Sciatic nerve (tissue), 2 donors: ENCODE measurements at regions not wholly inside any gene's neighbourhood (a gene's known extent, or its start where the extent isn't known, plus 50 kb on each side); places are given as distances from the start of the nearest gene placed in this dataset.
"Not testable (repeated sequence)": the region's sequence is repeated elsewhere in the genome, so short reads cannot be mapped to it uniquely, and the experiment has no call there.

ENCODE experiments used
- ATAC-seq: fragments of 200-7000 bp; cut with Tn5 transposase; one replicate; pipeline ENCODE4 v1.9.1; 2020; ENCODE audit warnings: mild to moderate bottlenecking, moderate library complexity
- DNase-seq: peaks from one replicate; pipeline ENCODE4 v3.0.0-alpha.2; 2020; ENCODE audit warnings: low spot score
- intact Hi-C: fragments of 100-400 bp; cut with DNase I; formaldehyde crosslinking; loops from one replicate; pipeline ENCODE4 v1.14.2; 2022
- donor health status: DM: no; HTN: no; CAD: no.
- donor health status: DM: no; HTN: no; CAD: no.

DNA sequence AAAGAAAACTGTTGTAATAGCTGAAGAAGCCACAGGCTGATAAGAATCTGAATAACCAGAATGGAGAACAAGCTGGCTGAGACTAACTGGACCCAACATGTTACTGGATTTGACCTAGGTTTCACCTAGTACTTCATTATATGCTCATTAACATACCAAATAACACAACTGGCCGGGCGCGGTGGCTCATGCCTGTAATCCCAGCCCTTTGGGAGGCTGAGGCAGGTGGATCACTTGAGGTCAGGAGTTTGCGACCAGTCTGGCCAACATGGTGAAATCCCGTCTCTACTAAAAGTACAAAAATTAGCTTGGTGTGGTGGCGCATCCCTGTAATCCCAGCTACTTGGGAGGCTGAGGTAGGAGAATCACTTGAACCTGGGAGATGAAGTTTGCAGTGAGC is 127.1 kb upstream of the FERD3L start:
- intact Hi-C loops, DNase-seq, ATAC-seq: not testable (repeated sequence)

- intact Hi-C loops, result no loop called here
- ATAC-seq (no peak), DNase-seq (no peak)
These were observed 124.1 kb upstream of the FERD3L start for GRCh38 chr7:19269301-19269700.

- intact Hi-C loops, result no loop called here
- no peak for DNase-seq
These were observed 123.5 kb upstream of the FERD3L start for GRCh38 chr7:19268737-19269136.

GRCh38 chr7:19262826-19263225 is 117.6 kb upstream of the FERD3L start:
- DNase-seq, result no peak
- intact Hi-C loops, result no loop called here
- no peak for ATAC-seq

More at GRCh38 chr7:19268737-19269136, 123.5 kb upstream of the FERD3L start:
- no peak for ATAC-seq

DNA sequence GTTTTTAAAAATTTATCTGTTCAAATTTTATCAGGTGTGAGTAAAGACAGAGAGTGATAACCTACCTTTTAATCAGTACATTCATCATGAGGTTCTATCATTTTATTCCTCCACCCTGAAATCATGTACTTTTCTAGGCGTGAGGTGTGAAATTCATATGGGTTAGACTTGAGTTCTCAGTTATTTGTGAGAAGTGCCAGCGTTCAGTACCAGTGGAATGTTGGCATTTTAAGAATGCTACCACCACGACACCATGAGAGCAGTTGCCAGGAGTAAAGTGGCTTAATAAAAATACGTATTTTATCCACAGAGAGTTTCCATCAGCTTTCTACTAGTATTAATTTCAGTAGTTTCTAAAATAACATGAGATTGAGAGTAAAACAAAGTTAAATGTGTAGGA is 104.1 kb upstream of the FERD3L start:
- DNase-seq (no peak), ATAC-seq (no peak)
- intact Hi-C loops, result no loop called here

DNA sequence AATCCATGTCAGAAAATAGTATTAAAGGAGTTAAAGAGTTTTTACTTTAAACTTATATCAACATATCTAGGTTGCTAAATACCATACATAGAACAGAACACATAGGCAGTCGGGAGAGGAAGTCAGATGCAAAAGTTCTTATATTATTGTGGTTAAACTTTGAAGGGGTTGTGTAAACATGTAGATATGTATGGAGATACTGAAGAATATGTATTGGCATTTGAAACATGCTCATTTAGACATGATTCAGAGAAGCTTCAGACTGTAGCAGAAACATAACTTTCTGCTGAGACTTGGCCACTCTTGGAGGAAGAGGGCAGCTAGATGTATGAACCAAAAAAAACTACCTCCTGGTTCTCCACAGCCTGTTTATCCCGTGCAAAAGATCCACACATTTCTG is 103.5 kb upstream of the FERD3L start:
- DNase-seq (no peak), ATAC-seq (no peak)
- intact Hi-C loops, result no loop called here

DNA sequence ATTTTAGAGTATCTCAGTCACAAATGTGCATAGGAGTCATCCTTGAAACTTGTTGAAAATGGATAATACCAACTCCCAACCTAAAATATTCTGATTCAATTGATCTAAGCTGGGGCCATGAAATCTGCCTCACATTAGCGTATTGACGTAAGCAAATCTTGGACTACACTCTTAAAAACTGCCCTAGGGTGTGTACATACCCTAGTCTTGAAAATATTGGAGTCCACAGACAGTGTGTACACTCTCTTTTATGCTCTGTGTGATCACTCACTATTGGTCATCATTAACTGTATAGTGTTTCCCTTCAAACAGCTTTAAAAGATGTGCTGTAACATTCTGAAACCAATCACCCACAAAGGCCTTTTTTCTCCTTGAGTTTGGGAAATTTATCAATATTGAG is 102.9 kb upstream of the FERD3L start:
- ATAC-seq (no peak), DNase-seq (no peak)
- intact Hi-C loops, result no loop called here

DNA sequence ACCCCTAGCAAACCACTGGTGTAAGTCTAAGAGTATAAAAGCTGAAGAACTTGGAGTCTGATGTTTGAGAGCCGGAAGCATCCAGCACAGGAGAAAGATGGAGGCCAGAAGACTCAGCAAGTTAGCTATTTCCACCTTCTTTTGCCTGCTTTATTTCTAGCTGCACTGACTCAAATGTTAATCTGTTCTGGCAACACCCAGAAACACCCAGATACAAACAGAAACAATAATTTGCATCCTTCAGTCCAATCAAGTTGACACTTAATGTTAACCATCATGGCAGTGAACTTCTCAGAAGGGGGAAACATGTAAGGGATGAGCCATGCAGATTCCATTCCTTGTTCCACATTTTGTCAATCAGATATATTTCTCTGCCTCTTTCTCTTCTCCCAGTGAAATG is 101.8 kb upstream of the FERD3L start:
- ATAC-seq, result no peak
- intact Hi-C loops, result no loop called here
- no peak for DNase-seq

GRCh38 chr7:19242246-19242645 is 97.0 kb upstream of the FERD3L start:
- no peak for DNase-seq
- intact Hi-C loops, result no loop called here
- ATAC-seq, result no peak

- no peak for ATAC-seq
- no peak for DNase-seq
- intact Hi-C loops, result no loop called here
These were observed 94.7 kb upstream of the FERD3L start for GRCh38 chr7:19239951-19240350.

DNA sequence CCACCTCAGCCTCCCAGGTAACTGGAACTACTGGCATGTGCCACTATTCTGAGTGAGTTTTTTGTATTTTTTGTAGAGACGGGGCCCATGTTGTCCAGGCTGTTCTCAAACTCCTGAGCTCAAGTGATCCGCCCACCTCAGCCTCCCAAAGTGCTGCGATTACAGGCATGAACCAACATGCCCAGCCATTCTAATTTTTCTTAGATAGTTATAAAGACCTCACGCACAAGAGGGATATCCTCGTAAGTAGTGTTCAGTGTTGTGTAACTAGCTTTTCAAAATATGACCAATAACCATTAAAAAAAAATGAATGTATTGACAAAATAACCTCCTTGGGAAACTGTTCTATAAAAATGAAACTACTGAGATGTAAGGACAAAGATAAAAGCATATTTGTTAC is 90.5 kb upstream of the FERD3L start:
- DNase-seq (no peak), ATAC-seq (no peak)
- intact Hi-C loops, result no loop called here

DNA sequence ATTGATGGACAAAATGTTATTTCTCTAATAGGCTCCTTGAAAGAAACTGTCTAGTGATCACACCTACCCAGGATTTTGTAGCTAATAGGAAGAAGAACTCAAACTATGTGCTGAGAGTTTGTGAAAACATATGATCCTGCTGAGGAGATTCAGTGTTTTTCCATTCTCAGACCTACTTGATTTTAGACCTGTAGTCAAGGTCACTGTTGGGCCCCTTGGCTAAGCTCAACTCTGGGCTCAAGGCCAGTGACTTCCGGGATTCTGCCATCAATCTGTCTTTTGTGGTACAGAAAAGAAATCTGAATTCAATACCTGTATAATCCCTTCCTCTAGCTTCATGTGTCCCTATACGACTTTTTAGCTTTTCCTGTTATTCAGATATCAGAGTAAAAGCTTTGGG is 79.7 kb upstream of the FERD3L start:
- intact Hi-C loops, result no loop called here
- ATAC-seq (no peak), DNase-seq (no peak)

- intact Hi-C loops, result no loop called here
- no peak for ATAC-seq
- DNase-seq, result no peak
These were observed 70.2 kb upstream of the FERD3L start for GRCh38 chr7:19215412-19215811.

- no peak for DNase-seq
- no peak for ATAC-seq
- intact Hi-C loops, result no loop called here
These were observed 68.5 kb upstream of the FERD3L start for GRCh38 chr7:19213746-19214145.

GRCh38 chr7:19210893-19211413 is 65.7 kb upstream of the FERD3L start:
- intact Hi-C loops, result loop anchor here (2.0 kb wide), 1 partner anchor 64 kb away; no protein-coding TSS in a partner anchor
- DNase-seq, result no peak
- ATAC-seq, result no peak

GRCh38 chr7:19209166-19209696 is 64.0 kb upstream of the FERD3L start:
- intact Hi-C loops, result no loop called here
- no peak for DNase-seq
- no peak for ATAC-seq

DNA sequence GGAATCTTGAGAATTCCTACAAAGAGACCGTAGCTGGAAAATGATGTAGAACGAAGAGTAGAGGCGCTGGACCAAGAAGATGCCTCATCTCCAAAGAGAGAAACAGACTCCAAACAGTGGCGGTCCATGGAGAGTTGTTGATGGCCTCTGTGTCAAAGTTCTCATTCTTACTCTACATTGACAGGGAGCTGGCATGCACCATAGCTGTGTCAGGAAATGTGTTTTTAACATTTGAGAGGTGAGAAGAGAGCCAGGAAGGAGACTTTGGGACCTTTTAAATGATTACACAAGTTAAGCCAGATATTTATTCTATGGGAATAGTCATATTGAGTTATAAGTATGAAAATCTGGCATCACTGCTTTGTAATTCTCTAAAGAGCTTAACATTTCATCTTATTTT is 61.5 kb upstream of the FERD3L start:
- intact Hi-C loops, result no loop called here
- ATAC-seq, result no peak

GRCh38 chr7:19203686-19204085 is 58.5 kb upstream of the FERD3L start:
- intact Hi-C loops, result no loop called here
- ATAC-seq, result no peak
- no peak for DNase-seq

More for the DNA sequence above, 61.5 kb upstream of the FERD3L start:
- DNase-seq, result no peak

- intact Hi-C loops, result no loop called here
- DNase-seq (no peak), ATAC-seq (no peak)
These were observed 57.4 kb upstream of the FERD3L start for GRCh38 chr7:19202599-19202998.
